Bronchial epithelial cell (primary cell): ENCODE measurements at regions not wholly inside any gene's neighbourhood (a gene's known extent, or its start where the extent isn't known, plus 50 kb on each side); places are given as distances from the start of the nearest gene placed in this dataset.

Experiments
- DNase-seq: peaks from one replicate; pipeline ENCODE4 v3.0.0-alpha.2; 2010; ENCODE audit warnings: low read depth
- FAIRE-seq: peaks from 2 replicates; lab custom pipeline; 2011; peaks lifted over from hg19 to GRCh38; lab: Jason Lieb, UNC
- H3K27me3 ChIP-seq: 2 replicates; pipeline ENCODE4 v1.5.1; 2011; ENCODE audit warnings: low read length; ENCODE audit not compliant: control insufficient read depth, insufficient read depth
- H3K36me3 ChIP-seq: 2 replicates; pipeline ENCODE4 v1.5.1; 2011; ENCODE audit warnings: low read length; ENCODE audit not compliant: control insufficient read depth, insufficient read depth
- H3K4me3 ChIP-seq: 2 replicates; pipeline ENCODE4 v1.5.1; 2011; ENCODE audit warnings: mild to moderate bottlenecking, low read depth, low read length, control low read depth
- TF ChIP-seq, protein P1 (sequence below): IDR thresholded peaks from 2 replicates; pipeline ENCODE4 v1.5.1; 2011; ENCODE audit warnings: mild to moderate bottlenecking, moderate library complexity, low read length, control low read depth, inconsistent platforms; ENCODE audit not compliant: insufficient read depth, severe bottlenecking

DNA sequence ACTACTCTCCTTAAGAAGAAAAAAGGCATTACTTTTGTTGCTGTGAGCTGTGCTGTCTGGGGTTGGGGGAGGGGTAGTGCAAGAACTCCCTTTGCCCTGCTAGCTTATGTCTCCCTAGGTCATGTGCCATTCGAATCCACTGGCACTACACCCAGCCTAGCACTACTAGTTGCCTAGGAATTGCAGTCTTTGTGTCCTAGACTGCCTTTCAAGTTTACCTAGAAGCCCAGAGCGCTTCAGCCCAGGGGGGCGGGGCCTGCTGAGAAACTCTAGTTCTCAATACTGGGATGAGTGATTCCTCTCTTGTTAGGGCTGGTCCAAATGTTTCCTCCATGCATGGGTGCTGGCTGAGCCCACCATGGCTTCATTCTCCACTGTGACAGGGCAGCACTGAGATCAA, 1011.5 kb downstream of the PCDH19 start:
- TF ChIP-seq, protein P1, sequence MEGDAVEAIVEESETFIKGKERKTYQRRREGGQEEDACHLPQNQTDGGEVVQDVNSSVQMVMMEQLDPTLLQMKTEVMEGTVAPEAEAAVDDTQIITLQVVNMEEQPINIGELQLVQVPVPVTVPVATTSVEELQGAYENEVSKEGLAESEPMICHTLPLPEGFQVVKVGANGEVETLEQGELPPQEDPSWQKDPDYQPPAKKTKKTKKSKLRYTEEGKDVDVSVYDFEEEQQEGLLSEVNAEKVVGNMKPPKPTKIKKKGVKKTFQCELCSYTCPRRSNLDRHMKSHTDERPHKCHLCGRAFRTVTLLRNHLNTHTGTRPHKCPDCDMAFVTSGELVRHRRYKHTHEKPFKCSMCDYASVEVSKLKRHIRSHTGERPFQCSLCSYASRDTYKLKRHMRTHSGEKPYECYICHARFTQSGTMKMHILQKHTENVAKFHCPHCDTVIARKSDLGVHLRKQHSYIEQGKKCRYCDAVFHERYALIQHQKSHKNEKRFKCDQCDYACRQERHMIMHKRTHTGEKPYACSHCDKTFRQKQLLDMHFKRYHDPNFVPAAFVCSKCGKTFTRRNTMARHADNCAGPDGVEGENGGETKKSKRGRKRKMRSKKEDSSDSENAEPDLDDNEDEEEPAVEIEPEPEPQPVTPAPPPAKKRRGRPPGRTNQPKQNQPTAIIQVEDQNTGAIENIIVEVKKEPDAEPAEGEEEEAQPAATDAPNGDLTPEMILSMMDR = no peak

DNA sequence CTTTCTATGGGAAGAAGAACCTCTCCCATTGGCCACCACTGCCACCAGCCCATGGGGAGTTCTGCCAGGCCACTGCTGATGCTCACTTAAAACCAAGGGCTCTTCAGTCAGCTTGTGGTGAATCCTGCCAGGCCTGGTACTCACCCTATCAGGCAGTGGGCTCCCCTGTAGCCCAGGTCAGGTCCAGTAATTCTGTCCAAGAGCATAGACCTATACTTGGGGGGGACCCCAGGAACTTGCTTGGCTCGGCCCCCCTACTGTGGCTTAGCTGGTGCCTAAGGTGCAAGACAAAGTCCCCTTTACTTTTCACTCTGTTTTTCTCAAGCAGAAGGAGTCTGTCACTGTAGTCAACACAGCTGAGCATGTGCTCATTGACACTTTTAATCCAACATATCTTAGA, 1012.2 kb downstream of the PCDH19 start:
- no peak for FAIRE-seq
- TF ChIP-seq, protein P1 = no peak
- no peaks in the 10 kb centered on the region for H3K36me3 ChIP-seq
- H3K4me3 ChIP-seq = no peak overlapping the region
- no peak for DNase-seq
- H3K27me3 ChIP-seq = no peaks in the 10 kb centered on the region

More for the DNA sequence above, 1011.5 kb downstream of the PCDH19 start:
- FAIRE-seq (no peak), DNase-seq (no peak)
- Histone ChIP-seq H3K36me3 (no peaks in the 10 kb centered on the region), H3K4me3 (no peak overlapping the region), H3K27me3 (no peaks in the 10 kb centered on the region)

DNA sequence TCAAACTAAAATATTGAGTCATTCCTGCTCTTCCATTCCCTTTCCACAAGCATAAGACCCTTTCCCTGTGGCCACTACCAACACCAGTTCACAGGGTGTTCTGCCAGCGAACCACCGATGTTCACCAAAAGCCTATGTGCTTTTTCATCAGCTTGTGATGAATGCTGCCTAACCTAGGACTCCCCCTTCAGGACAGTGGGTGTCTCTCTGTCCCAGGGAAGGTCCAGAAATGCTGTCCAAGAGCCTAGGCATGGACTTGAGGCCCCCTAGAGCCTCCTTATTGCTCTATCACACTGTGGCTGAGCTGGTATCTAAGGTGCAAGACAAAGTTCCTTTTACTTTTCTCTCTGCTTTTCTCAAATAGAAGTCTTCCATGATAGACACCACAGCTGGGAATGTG, 1015.6 kb downstream of the PCDH19 start:
- FAIRE-seq (no peak), DNase-seq (no peak)
- TF ChIP-seq, protein P1 = no peak
- H3K36me3 ChIP-seq = no peaks in the 10 kb centered on the region
- no peak overlapping the region for H3K4me3 ChIP-seq
- H3K27me3 ChIP-seq = no peaks in the 10 kb centered on the region

DNA sequence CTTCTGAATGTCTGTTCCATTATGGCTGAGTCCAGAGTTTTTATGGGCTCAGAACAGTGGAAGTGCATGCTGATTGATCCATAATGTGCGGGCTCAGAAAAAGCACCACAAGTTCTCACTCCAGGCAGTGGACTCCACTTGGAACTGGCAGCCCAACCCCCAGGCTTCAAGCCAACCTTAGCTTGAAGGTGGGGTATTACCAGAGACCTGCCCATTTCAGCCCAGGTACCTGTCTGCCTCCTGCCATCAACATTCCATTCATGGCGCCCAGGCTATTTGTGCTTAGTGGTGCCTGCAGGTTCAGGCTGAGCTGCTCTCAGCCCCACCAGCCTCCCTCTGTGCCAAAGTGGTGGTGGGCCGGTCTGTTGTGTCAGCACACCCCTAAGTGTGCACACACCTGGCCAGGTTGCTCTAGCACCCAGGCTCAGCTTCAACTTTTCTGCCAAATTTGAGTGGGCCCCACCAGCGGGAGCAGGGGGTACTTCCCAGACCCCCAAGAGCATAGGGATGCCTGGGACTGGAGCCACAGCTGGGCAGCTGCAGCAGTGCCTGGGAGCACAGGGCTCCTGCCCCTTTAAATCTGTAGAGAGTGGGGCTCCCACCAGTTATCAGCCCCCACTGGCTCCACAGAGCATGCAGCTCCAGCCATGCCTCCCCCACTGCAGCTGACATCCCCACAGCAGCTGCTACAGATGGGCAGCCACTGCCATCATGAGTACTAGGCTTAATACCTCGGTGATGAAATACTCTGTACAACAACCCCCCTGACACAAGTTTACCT, 1025.3 kb downstream of the PCDH19 start:
- Histone ChIP-seq H3K4me3 (no peak overlapping the region), H3K27me3 (no peaks in the 10 kb centered on the region), H3K36me3 (no peaks in the 10 kb centered on the region)
- FAIRE-seq (no peak), DNase-seq (no peak)
- TF ChIP-seq, protein P1 = no peak

DNA sequence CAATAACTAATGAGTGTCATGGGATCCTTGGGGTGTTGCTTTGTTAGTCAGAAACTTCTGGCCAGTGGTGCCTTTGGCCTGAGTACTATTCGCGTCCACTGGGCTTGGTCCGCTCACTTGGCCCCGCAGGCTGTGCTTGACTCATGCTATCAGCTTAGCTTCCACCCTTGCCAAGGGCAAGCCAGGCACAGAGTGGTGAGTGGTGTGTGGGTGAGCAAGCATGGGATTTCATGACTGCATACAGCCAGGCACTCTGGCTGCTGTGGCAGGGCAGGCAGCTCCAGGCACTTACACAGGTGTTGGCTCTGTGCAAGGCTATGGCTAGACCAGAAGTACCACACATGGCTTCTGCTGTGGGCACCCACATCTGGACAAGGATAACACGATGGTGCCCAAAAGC, 1026.3 kb downstream of the PCDH19 start:
- no peak for FAIRE-seq
- TF ChIP-seq, protein P1 = no peak
- Histone ChIP-seq H3K27me3 (no peaks in the 10 kb centered on the region), H3K36me3 (no peaks in the 10 kb centered on the region), H3K4me3 (no peak overlapping the region)
- no peak for DNase-seq

DNA sequence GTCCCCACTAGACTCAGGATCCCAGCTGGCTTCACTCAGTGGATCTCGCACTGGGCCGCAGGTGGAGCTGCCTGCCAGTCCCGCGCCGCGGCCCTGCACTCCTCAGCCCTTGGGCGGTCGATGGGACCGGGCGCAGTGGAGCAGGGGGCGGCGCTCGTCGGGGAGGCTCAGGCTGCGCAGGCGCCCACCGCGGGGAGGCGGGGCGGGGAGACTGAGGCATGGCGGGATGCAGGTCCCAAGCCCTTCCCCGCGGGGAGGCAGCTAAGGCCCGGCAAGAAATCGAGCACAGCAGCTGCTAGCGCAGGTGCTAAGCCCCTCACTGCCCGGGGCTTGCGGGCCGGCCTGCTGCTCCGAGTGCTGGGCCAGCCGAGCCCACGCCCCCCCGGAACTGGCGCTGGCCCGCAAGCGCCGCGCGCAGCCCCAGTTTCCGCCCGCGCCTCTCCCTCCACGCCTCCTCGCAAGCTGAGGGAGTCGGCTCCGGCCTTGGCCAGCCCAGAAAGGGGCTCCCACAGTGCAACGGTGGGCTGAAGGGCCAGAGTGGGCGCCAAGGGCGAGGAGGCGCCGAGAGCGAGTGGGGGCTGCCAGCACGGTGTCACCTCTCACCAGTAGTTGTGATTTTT, 1038.0 kb downstream of the PCDH19 start:
- Histone ChIP-seq H3K27me3 (no peaks in the 10 kb centered on the region), H3K4me3 (no peak overlapping the region), H3K36me3 (no peaks in the 10 kb centered on the region)
- DNase-seq = no peak
- no peak for FAIRE-seq
- TF ChIP-seq, protein P1 = no peak
